Sigmoid colon (tissue), 4 donors: ENCODE measurements at regions not wholly inside any gene's neighbourhood (a gene's known extent, or its start where the extent isn't known, plus 50 kb on each side); places are given as distances from the start of the nearest gene placed in this dataset.

Experiments
- CTCF ChIP-seq, 4 experiments: fragments of 450-650 bp in 3 of 4; fragments of 200-600 bp in 1 of 4; IDR thresholded peaks; one replicate each; pipeline ENCODE4 v1.5.1; 2016 to 2019; ENCODE audit warnings: antibody characterized with exemption in 4 of 4, mild to moderate bottlenecking in 3 of 4, moderate library complexity in 2 of 4
- EP300 ChIP-seq, 4 donors: sonication (generic); formaldehyde crosslinking; IDR thresholded peaks; one replicate each; pipeline ENCODE4 v1.6.1; 2017; ENCODE audit warnings: antibody characterized with exemption in 4 of 4
- POLR2A ChIP-seq, 2 donors: fragments of 450-650 bp; IDR thresholded peaks; one replicate each; pipeline ENCODE4 v1.6.1; 2016; ENCODE audit warnings: antibody characterized with exemption in 2 of 2, mild to moderate bottlenecking in 2 of 2, moderate library complexity in 2 of 2
- POLR2AphosphoS5 ChIP-seq, 4 donors: sonication (generic); formaldehyde crosslinking; IDR thresholded peaks; one replicate each; pipeline ENCODE4 v1.6.1; 2017; ENCODE audit warnings: antibody characterized with exemption in 4 of 4

- TF ChIP-seq POLR2AphosphoS5 (IDR thresholded peaks at IDR 0.05) (no peak), CTCF (IDR thresholded peaks at IDR 0.05) (no peak), POLR2A (IDR thresholded peaks at IDR 0.05) (no peak), EP300 (IDR thresholded peaks at IDR 0.05) (no peak)
Observed at GRCh38 chr16:31819386-31819785, 54.2 kb upstream of the ZNF267 start.
